Cardiac septum (tissue), 1 donor: ENCODE measurements at regions not wholly inside any gene's neighbourhood (a gene's known extent, or its start where the extent isn't known, plus 50 kb on each side); places are given as distances from the start of the nearest gene placed in this dataset.

Experiments used
- DNase-seq: peaks from one replicate; pipeline ENCODE4 v3.0.0-alpha.2; 2020; ENCODE audit warnings: low spot score
- intact Hi-C: fragments of 100-400 bp; cut with DNase I; formaldehyde crosslinking; loops from one replicate; pipeline ENCODE4 v1.14.0; 2022
- donor health status: DM: no; HTN: no; CAD: no.

- no peak for DNase-seq
- intact Hi-C loops, result no loop called here
These were observed 424.2 kb downstream of the SLC16A7 start for GRCh38 chr12:60020068-60020467.

GRCh38 chr12:60021235-60021634 is 425.4 kb downstream of the SLC16A7 start:
- DNase-seq, result no peak
- intact Hi-C loops, result no loop called here

GRCh38 chr12:60027266-60027665 is 431.4 kb downstream of the SLC16A7 start:
- no peak for DNase-seq
- intact Hi-C loops, result no loop called here

GRCh38 chr12:60034147-60034546 is 438.3 kb downstream of the SLC16A7 start:
- intact Hi-C loops, result no loop called here
- DNase-seq, result no peak

GRCh38 chr12:60035835-60036234 is 440.0 kb downstream of the SLC16A7 start:
- intact Hi-C loops, result no loop called here
- DNase-seq, result no peak

- intact Hi-C loops, result no loop called here
- no peak for DNase-seq
These were observed 447.0 kb downstream of the SLC16A7 start for GRCh38 chr12:60042835-60043234.

GRCh38 chr12:60043236-60043635 is 447.4 kb downstream of the SLC16A7 start:
- intact Hi-C loops, result no loop called here

GRCh38 chr12:60052483-60052882 is 456.7 kb downstream of the SLC16A7 start:
- DNase-seq, result no peak
- intact Hi-C loops, result no loop called here

More at GRCh38 chr12:60043236-60043635, 447.4 kb downstream of the SLC16A7 start:
- no peak for DNase-seq

GRCh38 chr12:60059180-60059579 is 463.4 kb downstream of the SLC16A7 start:
- intact Hi-C loops, result no loop called here
- DNase-seq, result no peak

- intact Hi-C loops, result no loop called here
- no peak for DNase-seq
These were observed 470.8 kb downstream of the SLC16A7 start for GRCh38 chr12:60066655-60067054.

GRCh38 chr12:60070552-60070951 is 474.7 kb downstream of the SLC16A7 start:
- no peak for DNase-seq
- intact Hi-C loops, result no loop called here

- intact Hi-C loops, result no loop called here
- DNase-seq, result no peak
These were observed 475.9 kb downstream of the SLC16A7 start for GRCh38 chr12:60071759-60072191.

- intact Hi-C loops, result no loop called here
- no peak for DNase-seq
These were observed 477.1 kb downstream of the SLC16A7 start for GRCh38 chr12:60072911-60073310.

GRCh38 chr12:60075091-60075490 is 479.3 kb downstream of the SLC16A7 start:
- no peak for DNase-seq
- intact Hi-C loops, result no loop called here

- no peak for DNase-seq
- intact Hi-C loops, result no loop called here
These were observed 482.2 kb downstream of the SLC16A7 start for GRCh38 chr12:60078026-60078425.

GRCh38 chr12:60093428-60093827 is 497.6 kb downstream of the SLC16A7 start:
- intact Hi-C loops, result no loop called here
- DNase-seq, result no peak

GRCh38 chr12:60094436-60094835 is 498.6 kb downstream of the SLC16A7 start:
- intact Hi-C loops, result no loop called here
- no peak for DNase-seq

GRCh38 chr12:60096727-60097126 is 500.9 kb downstream of the SLC16A7 start:
- no peak for DNase-seq
- intact Hi-C loops, result no loop called here

- intact Hi-C loops, result no loop called here
These were observed 504.3 kb downstream of the SLC16A7 start for GRCh38 chr12:60100160-60100559.

GRCh38 chr12:60100852-60101251 is 505.0 kb downstream of the SLC16A7 start:
- intact Hi-C loops, result no loop called here
- no peak for DNase-seq

More at GRCh38 chr12:60100160-60100559, 504.3 kb downstream of the SLC16A7 start:
- no peak for DNase-seq

GRCh38 chr12:60101715-60102114 is 505.9 kb downstream of the SLC16A7 start:
- DNase-seq, result no peak
- intact Hi-C loops, result no loop called here

GRCh38 chr12:60106214-60106613 is 510.4 kb downstream of the SLC16A7 start:
- intact Hi-C loops, result no loop called here
- DNase-seq, result no peak
